ENCODE measurements at regions not wholly inside any gene's neighbourhood (a gene's known extent, or its start where the extent isn't known, plus 50 kb on each side); places are given as distances from the start of the nearest gene placed in this dataset.

- no peak for DNase-seq (ENCODE audit: low read depth)
Observed at GRCh38 chr1:117678246-117678977, 72.6 kb downstream of the TENT5C start.

- DNase-seq (ENCODE audit: low read depth), result no peak
Observed at GRCh38 chr1:117679299-117679698, 73.5 kb downstream of the TENT5C start.

- no peak for DNase-seq (ENCODE audit: low read depth)
Observed at GRCh38 chr1:117679868-117680267, 74.0 kb downstream of the TENT5C start.

- DNase-seq (ENCODE audit: low read depth), result no peak
Observed at GRCh38 chr1:117680316-117681002, 74.6 kb downstream of the TENT5C start.

GRCh38 chr1:117681093-117681900, 75.4 kb downstream of the TENT5C start:
- DNase-seq (ENCODE audit: low read depth), result no peak

DNA sequence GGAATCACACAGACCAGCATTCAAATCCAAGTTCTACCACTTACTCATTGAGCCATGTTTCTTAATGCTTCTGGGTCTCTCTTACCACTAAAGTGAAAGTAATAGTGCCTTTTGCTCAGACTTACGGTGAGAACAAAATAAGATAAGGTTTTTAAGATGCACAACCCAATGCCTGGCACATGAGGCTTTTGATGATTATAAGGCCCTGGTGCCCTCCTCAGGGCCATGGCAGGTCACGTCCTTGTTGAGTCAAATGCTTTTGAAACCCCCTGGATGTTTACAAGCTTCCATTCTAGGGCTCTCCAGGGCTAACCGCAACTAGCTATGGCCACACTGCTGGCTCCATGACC, 76.0 kb downstream of the TENT5C start:
- DNase-seq (ENCODE audit: low read depth), result no peak

DNA sequence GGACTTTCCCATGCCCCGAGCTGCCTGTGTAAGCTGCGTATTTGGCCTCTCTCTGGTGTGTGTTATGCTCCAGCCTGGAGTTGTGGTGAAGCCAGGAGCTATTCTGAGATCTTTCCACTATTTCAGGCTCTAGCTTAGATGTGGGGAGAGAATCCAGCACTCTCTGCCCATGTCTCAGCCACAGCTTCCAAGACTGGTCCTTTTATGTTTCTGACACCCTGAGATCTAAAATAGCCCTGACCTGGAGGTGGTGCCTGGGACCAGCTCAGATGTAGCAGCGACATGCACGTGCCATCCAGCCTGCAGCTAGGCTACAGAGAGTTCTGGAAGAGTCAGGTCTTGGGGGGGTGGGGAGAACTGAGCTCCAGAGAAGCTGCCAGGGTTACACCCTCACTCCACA, 76.5 kb downstream of the TENT5C start:
- no peak for DNase-seq (ENCODE audit: low read depth)

- DNase-seq (ENCODE audit: low read depth), result no peak
Observed at GRCh38 chr1:117683571-117684285, 77.9 kb downstream of the TENT5C start.

GRCh38 chr1:117685936-117686806, 80.3 kb downstream of the TENT5C start:
- DNase-seq (ENCODE audit: low read depth), result no peak

DNA sequence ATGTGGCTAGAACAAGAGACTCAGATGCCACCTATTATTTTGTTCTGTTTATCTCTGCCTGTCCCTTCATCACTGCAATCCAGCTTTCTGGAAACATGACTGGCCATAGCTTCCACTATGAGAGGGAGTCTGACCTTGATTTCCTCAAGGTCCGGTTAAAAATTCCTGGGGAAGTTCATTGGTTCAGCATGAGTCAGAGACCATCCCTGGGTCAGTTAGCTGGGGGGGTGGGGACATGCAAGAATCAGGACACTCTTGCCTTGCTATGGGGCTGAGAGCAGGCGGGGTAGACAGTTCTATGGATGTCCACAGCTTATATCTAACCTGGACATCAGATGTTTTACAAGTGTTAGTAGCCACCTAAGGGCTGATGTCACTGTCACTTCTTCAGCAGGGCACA, 81.1 kb downstream of the TENT5C start:
- DNase-seq (ENCODE audit: low read depth), result no peak

DNA sequence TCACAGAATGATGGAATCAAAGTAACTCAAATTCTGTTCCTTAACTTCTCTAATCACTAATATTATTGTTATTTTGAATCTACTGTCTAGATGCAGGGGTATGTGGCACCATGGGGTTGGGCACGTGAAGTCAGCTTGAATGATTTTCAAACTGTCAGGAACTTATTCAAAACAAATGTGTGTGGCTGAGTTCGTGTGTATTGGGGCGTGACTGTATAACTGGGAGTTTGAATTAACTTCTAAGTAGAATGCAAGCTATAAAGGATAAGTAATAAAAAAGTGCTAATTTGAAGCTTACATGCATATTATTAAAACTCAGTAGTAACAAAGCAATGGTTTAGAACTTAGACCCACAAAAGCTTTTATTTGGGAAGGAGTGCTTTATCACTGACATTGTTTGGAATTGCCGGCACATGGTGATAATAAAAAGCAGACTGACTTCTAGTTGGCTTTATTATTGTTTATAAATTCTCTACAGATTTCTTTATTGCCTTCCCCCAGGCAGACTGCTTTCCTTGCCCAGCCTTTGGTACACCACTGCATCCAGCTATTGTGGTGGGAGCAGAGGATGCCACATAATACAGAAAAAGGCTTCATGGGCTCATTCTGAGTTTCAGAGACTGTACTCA, 84.3 kb downstream of the TENT5C start:
- no peak for DNase-seq (ENCODE audit: low read depth)

DNA sequence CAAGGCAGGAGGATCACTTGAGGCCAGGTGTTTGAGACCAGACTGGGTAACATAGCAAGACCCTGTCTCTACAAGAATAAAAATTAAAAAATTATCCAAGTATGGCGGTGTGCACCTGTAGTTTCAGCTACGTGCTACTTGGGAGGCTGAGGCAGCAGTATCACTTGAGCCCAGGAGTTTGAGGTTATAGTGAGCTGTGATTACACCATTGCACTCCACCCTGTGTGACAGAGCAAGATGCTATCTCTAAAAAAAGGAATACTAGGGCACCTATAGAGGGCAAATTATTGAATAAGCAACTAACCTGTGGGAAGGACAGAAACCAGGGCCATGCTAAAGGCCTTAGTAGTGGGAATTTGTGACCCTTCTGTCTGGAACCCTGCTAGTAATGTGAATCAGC, 86.1 kb downstream of the TENT5C start:
- no peak for DNase-seq (ENCODE audit: low read depth)

DNA sequence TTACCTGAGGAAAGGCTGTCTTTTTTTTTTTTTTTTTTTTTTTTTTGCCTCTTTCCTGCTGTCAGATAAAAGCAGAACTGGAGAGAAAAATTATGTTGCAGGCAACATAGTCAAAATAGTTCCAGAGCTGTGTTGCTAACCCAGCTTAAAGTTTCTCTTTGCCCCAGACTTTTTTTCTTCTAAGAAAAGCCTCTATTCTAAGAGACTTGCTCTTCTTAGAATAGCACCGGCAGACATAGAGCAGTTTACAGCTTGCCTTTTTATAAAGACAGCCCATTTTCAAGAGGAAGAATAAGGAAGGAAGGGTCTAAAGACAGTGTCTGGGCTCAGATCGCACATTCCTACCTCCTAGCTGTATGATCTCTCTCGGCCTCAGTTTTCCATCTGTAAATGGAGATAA, 88.7 kb downstream of the TENT5C start:
- DNase-seq (ENCODE audit: low read depth), result no peak

GRCh38 chr1:117695796-117696490, 90.1 kb downstream of the TENT5C start:
- no peak for DNase-seq (ENCODE audit: low read depth)

GRCh38 chr1:117696561-117696960, 90.7 kb downstream of the TENT5C start:
- no peak for DNase-seq (ENCODE audit: low read depth)

DNA sequence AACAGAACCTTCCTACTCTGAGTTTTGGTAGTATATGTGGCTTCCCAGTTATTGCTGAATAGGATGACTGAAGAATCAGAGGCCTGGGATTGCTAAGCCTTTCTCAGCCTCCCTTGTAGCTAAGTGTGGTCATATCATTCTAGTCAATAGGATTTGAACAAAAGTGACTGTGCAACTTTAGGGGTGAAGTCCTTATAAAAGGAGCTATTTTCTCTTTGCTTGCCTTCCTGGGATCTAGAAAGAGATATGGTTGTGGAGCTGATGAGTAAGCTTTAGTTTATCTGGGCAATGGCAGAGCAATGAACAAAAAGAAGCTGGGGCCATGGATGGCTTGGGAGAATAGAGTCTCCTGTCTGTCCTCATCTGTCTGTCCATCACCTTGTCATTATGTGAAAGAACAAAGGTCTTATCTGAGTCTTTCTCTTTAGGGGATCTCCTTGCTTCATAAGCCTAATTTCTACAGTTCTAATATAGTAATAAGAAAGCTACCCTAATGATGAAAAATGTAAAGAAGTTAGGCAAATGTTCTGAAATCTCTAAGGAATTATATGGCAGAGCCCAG, 91.5 kb downstream of the TENT5C start:
- no peak for DNase-seq (ENCODE audit: low read depth)

DNA sequence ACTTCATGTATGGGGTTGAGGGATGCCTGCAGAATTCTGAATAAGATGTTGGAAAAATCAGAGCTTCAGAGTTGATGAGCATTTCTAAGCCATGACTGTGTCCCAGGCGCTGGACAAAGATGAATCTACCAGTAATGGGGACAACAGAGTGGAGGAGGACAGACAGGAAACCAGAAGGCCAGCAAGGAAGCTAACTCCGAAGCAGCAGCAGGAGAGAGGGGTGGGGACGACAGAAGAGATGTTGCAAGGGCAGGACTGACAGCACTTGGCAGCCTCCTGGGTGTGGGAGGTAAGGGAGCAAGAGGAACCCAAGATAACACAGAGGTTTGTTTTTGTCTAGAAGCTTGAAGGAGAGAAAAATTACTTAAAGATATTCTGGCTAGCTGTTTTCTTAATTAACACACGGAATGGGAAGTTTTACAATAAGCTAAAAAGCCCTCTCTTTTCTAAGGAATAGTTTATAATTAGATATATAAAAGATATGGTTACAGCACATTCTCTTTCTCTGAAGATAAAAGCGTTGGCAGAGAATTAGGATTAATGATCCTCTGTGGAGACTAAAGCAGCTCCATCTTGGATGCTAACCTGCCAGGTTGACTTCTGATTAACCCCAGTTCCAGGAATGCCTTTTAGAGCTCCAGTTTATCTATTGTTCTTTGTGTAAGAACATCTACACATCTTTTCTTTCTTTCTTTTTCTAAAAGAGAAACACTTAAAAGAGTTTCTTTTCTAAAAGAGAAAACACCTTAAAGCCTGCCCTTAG, 92.7 kb downstream of the TENT5C start:
- DNase-seq (ENCODE audit: low read depth), result no peak

GRCh38 chr1:117699953-117700352, 94.1 kb downstream of the TENT5C start:
- DNase-seq (ENCODE audit: low read depth), result no peak

DNA sequence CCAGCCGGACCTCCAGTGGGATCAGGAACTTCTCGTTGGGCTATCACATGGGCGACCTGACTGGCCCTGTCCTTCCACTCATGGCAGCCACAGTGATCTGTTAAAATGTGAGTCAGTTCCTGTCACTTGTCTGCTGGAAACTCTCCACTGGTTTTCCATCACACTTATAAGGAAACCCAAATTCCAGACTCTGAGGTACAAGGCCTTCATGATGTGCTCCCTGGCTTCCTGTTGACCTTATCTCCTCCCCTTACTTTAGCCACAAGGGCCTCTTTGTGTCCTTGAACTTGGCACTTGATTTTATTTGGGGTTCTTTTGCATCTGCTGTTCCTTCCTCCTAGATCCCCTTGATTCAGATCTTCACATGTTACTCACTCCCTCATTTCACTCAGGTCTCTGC, 96.8 kb downstream of the TENT5C start:
- DNase-seq (ENCODE audit: low read depth), result no peak
